Skeletal muscle cell (primary cell): ENCODE measurements at regions not wholly inside any gene's neighbourhood (a gene's known extent, or its start where the extent isn't known, plus 50 kb on each side); places are given as distances from the start of the nearest gene placed in this dataset.
"Not testable (repeated sequence)": the region's sequence is repeated elsewhere in the genome, so short reads cannot be mapped to it uniquely, and the experiment has no call there.

Experiments
- DNase-seq: peaks from one replicate; pipeline ENCODE4 v3.0.0-alpha.2; 2010; ENCODE audit warnings: low read depth
- H3K4me3 ChIP-seq: 2 replicates; pipeline ENCODE4 v1.5.1; 2011; ENCODE audit warnings: low read depth, mild to moderate bottlenecking, control low read depth, low read length, moderate library complexity

- no peak overlapping the region for H3K4me3 ChIP-seq
- no peak for DNase-seq
Measured at GRCh38 chr11:130526846-130527245, 78.4 kb downstream of the ADAMTS15 start.

GRCh38 chr11:130527636-130528297 lies 79.3 kb downstream of the ADAMTS15 start:
- no peak overlapping the region for H3K4me3 ChIP-seq
- DNase-seq = no peak

- no peak overlapping the region for H3K4me3 ChIP-seq
- no peak for DNase-seq
Measured at GRCh38 chr11:130528298-130529261, 80.1 kb downstream of the ADAMTS15 start.

- H3K4me3 ChIP-seq = no peak overlapping the region
- DNase-seq = no peak
Measured at GRCh38 chr11:130529366-130529765, 80.9 kb downstream of the ADAMTS15 start.

- H3K4me3 ChIP-seq = no peak overlapping the region
- DNase-seq = no peak
Measured at GRCh38 chr11:130531061-130531460, 82.6 kb downstream of the ADAMTS15 start.

- no peak for DNase-seq
- no peak overlapping the region for H3K4me3 ChIP-seq
Measured at GRCh38 chr11:130533113-130533798, 84.8 kb downstream of the ADAMTS15 start.

- DNase-seq = no peak
Measured at GRCh38 chr11:130533871-130534270, 85.4 kb downstream of the ADAMTS15 start.

GRCh38 chr11:130534551-130534950 lies 86.1 kb downstream of the ADAMTS15 start:
- DNase-seq = no peak
- H3K4me3 ChIP-seq = no peak overlapping the region

More at GRCh38 chr11:130533871-130534270, 85.4 kb downstream of the ADAMTS15 start:
- no peak overlapping the region for H3K4me3 ChIP-seq

GRCh38 chr11:130535520-130535919 lies 87.1 kb downstream of the ADAMTS15 start:
- H3K4me3 ChIP-seq = no peak overlapping the region
- no peak for DNase-seq

GRCh38 chr11:130536106-130537040 lies 87.9 kb downstream of the ADAMTS15 start:
- H3K4me3 ChIP-seq = no peak overlapping the region
- DNase-seq = no peak

GRCh38 chr11:130539680-130540079 lies 91.2 kb downstream of the ADAMTS15 start:
- not testable (repeated sequence) for DNase-seq, H3K4me3 ChIP-seq

- no peak overlapping the region for H3K4me3 ChIP-seq
- DNase-seq = no peak
Measured at GRCh38 chr11:130544266-130544665, 95.8 kb downstream of the ADAMTS15 start.

GRCh38 chr11:130545449-130546072 lies 97.1 kb downstream of the ADAMTS15 start:
- H3K4me3 ChIP-seq = no peak overlapping the region
- DNase-seq = no peak

GRCh38 chr11:130546438-130546837 lies 98.0 kb downstream of the ADAMTS15 start:
- no peak for DNase-seq

GRCh38 chr11:130546901-130547694 lies 98.7 kb downstream of the ADAMTS15 start:
- no peak overlapping the region for H3K4me3 ChIP-seq
- no peak for DNase-seq

More at GRCh38 chr11:130546438-130546837, 98.0 kb downstream of the ADAMTS15 start:
- H3K4me3 ChIP-seq = no peak overlapping the region

- no peak for DNase-seq
Measured at GRCh38 chr11:130547761-130548490, 99.5 kb downstream of the ADAMTS15 start.

GRCh38 chr11:130548491-130548833 lies 100.0 kb downstream of the ADAMTS15 start:
- H3K4me3 ChIP-seq = no peak overlapping the region
- no peak for DNase-seq

More at GRCh38 chr11:130547761-130548490, 99.5 kb downstream of the ADAMTS15 start:
- no peak overlapping the region for H3K4me3 ChIP-seq
